DND-41 (cell line): ENCODE measurements at regions not wholly inside any gene's neighbourhood (a gene's known extent, or its start where the extent isn't known, plus 50 kb on each side); places are given as distances from the start of the nearest gene placed in this dataset.

ENCODE experiments used
- CTCF ChIP-seq: IDR thresholded peaks from 2 replicates; pipeline ENCODE4 v1.5.1; 2012; ENCODE audit warnings: borderline replicate concordance, low read length, moderate library complexity, mild to moderate bottlenecking; ENCODE audit not compliant: poor library complexity, severe bottlenecking; ENCODE audit errors: extremely low read depth
- EZH2 ChIP-seq: IDR thresholded peaks from 3 replicates; pipeline ENCODE4 v1.6.1; 2012; ENCODE audit warnings: borderline replicate concordance, low read depth, mild to moderate bottlenecking, moderate library complexity, low read length, inconsistent platforms; ENCODE audit not compliant: severe bottlenecking

GRCh38 chr4:29128810-29129209 is 1591.4 kb upstream of the PCDH7 start:
- no peak for TF ChIP-seq CTCF
- no peak for TF ChIP-seq EZH2
